ENCODE measurements at regions not wholly inside any gene's neighbourhood (a gene's known extent, or its start where the extent isn't known, plus 50 kb on each side); places are given as distances from the start of the nearest gene placed in this dataset.

DNA sequence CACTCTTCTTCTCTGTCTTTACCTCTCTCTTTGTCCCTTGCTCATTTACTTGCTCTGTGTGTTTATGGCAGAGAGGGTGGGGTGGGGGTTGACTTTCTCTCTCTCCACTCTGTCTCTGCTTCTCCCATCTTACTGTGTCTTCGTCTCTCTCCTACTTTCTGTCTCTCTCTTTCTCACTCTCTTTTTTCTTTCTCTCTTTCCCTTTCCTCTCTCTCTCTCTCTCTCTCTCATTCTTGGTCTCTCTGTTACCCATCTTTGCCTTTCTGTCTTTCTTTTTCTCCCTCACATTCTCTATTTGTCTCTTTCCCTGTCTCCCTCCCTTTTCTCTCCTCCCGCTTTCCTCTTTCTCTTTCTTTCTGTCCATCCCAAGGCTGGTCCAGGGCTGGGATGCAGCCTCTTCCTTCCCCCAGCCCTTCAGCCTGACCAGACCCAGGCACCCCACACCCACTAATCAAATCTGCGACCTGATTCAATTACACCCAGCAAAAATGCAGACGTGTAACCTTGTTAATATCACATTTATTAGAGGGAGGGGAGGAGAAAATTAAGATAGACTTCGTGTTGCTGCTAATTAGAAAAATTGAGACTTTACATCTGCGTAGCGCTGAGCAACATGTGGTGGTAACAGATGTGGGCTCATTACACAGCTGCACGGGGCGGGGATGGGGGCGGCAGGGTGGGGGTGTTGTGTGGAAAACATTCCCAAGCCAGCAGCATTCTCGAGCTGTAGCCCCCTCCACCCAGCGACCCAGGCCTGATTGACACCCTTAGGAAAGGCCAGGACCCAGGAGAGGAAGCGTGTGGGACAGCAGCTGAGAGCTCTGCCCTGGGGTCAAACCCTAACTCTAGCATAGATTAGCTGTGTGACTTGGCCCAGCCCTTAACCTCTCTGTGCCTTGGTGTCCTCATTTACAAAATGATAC, 124.9 kb upstream of the MAFB start:
- TF ChIP-seq, protein P1, sequence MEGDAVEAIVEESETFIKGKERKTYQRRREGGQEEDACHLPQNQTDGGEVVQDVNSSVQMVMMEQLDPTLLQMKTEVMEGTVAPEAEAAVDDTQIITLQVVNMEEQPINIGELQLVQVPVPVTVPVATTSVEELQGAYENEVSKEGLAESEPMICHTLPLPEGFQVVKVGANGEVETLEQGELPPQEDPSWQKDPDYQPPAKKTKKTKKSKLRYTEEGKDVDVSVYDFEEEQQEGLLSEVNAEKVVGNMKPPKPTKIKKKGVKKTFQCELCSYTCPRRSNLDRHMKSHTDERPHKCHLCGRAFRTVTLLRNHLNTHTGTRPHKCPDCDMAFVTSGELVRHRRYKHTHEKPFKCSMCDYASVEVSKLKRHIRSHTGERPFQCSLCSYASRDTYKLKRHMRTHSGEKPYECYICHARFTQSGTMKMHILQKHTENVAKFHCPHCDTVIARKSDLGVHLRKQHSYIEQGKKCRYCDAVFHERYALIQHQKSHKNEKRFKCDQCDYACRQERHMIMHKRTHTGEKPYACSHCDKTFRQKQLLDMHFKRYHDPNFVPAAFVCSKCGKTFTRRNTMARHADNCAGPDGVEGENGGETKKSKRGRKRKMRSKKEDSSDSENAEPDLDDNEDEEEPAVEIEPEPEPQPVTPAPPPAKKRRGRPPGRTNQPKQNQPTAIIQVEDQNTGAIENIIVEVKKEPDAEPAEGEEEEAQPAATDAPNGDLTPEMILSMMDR (IDR thresholded peaks at IDR 0.05) = no peak
- TF ChIP-seq POLR2A (IDR thresholded peaks at IDR 0.05) = no peak
